Spinal cord (tissue), 9 donors: ENCODE measurements at regions not wholly inside any gene's neighbourhood (a gene's known extent, or its start where the extent isn't known, plus 50 kb on each side); places are given as distances from the start of the nearest gene placed in this dataset.

ENCODE experiments used
- DNase-seq, 6 donors: peaks; one replicate each; pipeline versions ENCODE4 v3.0.0 to v3.0.0-alpha.2; 2013 to 2015; ENCODE audit warnings: low spot score in 6 of 6, low read depth in 4 of 6
- H3K27ac ChIP-seq: one replicate; pipeline ENCODE4 v1.5.1; 2013; ENCODE audit warnings: low read depth, low read length, control low read depth
- H3K27me3 ChIP-seq: one replicate; pipeline ENCODE4 v1.6.1; 2013; ENCODE audit warnings: low read length; ENCODE audit not compliant: control insufficient read depth, insufficient read depth
- H3K36me3 ChIP-seq: one replicate; pipeline ENCODE4 v1.6.1; 2013; ENCODE audit warnings: low read length; ENCODE audit not compliant: control insufficient read depth, insufficient read depth
- H3K4me1 ChIP-seq: one replicate; pipeline ENCODE4 v1.6.1; 2013; ENCODE audit warnings: low read length; ENCODE audit not compliant: control insufficient read depth, insufficient read depth
- H3K4me3 ChIP-seq: one replicate; pipeline ENCODE4 v1.5.1; 2013; ENCODE audit warnings: low read depth, low read length, control low read depth
- H3K9me3 ChIP-seq: one replicate; pipeline ENCODE4 v1.6.1; 2013; ENCODE audit warnings: low read length; ENCODE audit not compliant: control insufficient read depth, insufficient read depth
- WGBS: methylation state at CpG from one replicate; pipeline ENCODE4 v1.1.5; 2013; ENCODE audit warnings: missing lambda C conversion rate; ENCODE audit not compliant: insufficient coverage; 5-methylcytosine and 5-hydroxymethylcytosine counted together
- donor health status: healthy.

DNA sequence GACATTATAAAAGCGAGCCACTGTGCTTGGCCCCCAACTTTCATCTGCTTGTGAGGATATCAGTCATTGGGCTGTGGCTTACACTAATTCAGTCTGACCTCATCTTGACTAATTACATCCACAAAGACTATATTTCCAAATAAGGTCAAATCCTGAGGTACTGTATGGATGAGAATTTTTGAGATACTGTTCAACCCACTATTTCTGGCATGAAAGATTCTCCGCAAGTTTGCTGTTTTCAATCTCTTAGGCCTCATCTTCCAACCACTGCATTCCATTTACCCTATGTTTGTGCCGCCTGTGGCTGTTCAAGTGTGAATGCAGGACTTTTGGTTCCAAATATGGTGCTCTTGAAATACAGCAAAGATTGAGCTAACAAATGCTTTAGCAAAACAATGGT, 400.9 kb upstream of the SGCD start:
- 80% methylated on average over 1 of the region's 3 CpGs for WGBS
- H3K36me3 ChIP-seq: no peaks in the 10 kb centered on the region
- H3K9me3 ChIP-seq: peaks cover 1% of the 10 kb centered on the region
- no peak for DNase-seq
- no peaks in the 10 kb centered on the region for H3K4me1 ChIP-seq
- no peak overlapping the region for H3K4me3 ChIP-seq
- H3K27ac ChIP-seq: no peak overlapping the region
- H3K27me3 ChIP-seq: no peaks in the 10 kb centered on the region

DNA sequence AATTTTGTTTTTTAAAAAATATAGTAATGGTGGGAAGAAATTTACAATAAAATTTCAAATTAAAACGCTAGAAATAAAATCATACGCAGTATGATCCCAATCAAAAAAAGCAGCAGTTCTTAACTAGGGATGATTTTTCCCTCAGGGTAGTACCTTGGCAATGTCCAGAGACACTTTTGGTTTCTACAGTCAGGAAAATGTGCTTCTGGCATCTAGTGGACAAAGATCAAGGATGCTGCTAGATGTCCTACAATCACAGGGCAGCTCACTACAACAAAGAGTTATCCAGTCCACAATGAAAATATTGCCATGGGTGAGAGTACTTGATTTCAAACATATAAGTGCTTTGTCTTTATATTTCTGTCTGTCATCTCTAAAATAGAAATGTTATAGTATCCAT, 400.2 kb upstream of the SGCD start:
- WGBS: no CpG with 5 or more reads among the region's 2 CpGs
- H3K4me1 ChIP-seq: no peaks in the 10 kb centered on the region
- no peak overlapping the region for H3K4me3 ChIP-seq
- H3K36me3 ChIP-seq: no peaks in the 10 kb centered on the region
- no peak for DNase-seq
- H3K27me3 ChIP-seq: no peaks in the 10 kb centered on the region
- no peak overlapping the region for H3K27ac ChIP-seq
- H3K9me3 ChIP-seq: peaks cover 3% of the 10 kb centered on the region

DNA sequence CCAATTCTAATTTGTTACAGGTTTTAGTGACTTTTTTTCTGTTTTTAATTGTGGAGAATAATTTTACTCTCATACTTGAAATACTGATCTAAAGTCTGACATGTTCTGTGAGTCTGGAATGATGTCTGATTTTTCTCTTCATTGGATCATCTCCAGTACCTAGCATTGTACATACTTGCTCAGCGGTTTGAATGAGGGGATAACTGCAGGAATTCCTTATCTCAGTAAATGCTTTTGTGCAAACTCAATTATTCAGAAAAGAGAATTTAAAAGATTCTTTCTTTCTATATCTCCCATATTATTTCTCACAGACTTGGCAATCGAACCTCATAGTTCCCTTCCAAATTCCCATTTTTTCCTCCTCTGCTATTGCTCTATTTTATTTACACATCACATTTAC, 397.9 kb upstream of the SGCD start:
- Histone ChIP-seq H3K27ac (no peak overlapping the region), H3K27me3 (no peaks in the 10 kb centered on the region), H3K4me3 (no peak overlapping the region), H3K36me3 (no peaks in the 10 kb centered on the region), H3K4me1 (no peaks in the 10 kb centered on the region), H3K9me3 (peaks cover 3% of the 10 kb centered on the region)
- DNase-seq: no peak
- 88% methylated on average over 1 of the region's 2 CpGs for WGBS

GRCh38 chr5:155934964-155935363, 392.0 kb upstream of the SGCD start:
- DNase-seq: no peak
- H3K36me3 ChIP-seq: no peaks in the 10 kb centered on the region
- peaks cover 2% of the 10 kb centered on the region for H3K9me3 ChIP-seq
- peaks cover 8% of the 10 kb centered on the region for H3K4me1 ChIP-seq
- no peak overlapping the region for H3K4me3 ChIP-seq
- WGBS: no CpG with 5 or more reads among the region's 1 CpG
- no peaks in the 10 kb centered on the region for H3K27me3 ChIP-seq
- H3K27ac ChIP-seq: no peak overlapping the region

DNA sequence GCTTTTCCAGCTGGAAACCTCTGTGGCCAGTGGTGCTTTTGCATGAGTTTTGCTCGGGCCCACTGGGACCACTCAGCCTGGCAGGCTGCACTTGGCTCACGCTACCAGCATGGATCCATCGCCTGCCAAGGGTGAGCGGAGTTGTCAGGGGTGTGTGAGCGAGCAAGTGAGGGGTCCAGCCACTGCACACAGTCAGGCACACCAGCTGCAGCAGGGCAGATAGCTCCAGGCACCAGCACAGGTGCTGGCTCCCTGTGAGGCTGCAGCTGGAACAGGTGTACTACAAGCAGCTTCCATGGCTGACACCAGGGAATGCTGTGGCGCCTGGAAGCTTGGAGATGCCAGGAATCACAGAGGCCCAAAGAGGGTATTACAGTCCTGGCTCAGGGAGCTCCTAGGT, 391.2 kb upstream of the SGCD start:
- Histone ChIP-seq H3K9me3 (peaks cover 2% of the 10 kb centered on the region), H3K4me3 (no peak overlapping the region), H3K36me3 (no peaks in the 10 kb centered on the region), H3K4me1 (peaks cover 8% of the 10 kb centered on the region), H3K27ac (no peak overlapping the region), H3K27me3 (no peaks in the 10 kb centered on the region)
- no peak for DNase-seq
- WGBS: 79% methylated on average over 6 of the region's 6 CpGs

DNA sequence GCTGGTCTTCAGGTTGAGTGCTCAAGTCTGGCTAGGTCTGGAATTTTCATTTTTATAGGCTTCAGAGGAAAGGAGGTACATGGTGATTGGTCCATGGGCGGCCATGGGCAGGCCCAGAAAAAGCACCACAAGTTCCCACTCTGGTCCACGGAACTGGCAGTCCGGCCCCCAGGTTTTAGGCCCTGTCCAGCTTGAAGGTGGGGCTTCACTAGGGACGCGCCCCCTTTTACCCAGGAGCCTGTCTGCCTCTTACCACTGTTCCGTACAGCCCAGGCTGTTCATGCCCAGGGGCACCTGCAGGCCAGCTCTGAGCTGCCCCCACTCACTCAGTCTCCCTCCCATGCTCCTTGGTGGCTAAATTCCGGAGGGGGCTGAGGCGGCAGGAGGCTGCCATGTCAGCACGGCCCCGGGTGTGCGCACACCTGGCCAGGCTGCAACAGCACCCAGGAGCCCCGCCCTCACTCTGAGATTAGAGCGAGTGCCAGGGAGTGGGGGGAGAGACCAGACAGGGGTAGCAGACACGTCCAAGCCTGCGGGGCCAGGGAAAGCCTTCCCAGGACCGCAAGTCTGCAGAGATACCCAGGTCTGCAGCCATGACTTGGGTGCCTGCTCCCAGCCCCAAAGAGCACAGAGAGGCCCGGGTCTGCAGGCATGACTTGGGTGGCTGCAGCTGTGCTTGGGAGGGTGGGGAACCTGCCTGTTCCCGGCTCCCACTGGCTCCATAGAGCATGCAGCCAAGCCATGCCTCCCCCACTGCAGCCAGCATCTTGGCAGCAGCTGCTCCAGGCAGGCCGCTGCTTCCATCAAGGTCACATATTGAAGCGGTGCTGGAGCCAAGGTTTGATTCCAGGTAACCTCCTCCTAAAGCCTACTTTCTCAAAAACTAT, 390.2 kb upstream of the SGCD start:
- Histone ChIP-seq H3K4me1 (peaks cover 8% of the 10 kb centered on the region), H3K4me3 (no peak overlapping the region), H3K36me3 (no peaks in the 10 kb centered on the region), H3K9me3 (no peaks in the 10 kb centered on the region), H3K27me3 (no peaks in the 10 kb centered on the region), H3K27ac (no peak overlapping the region)
- no peak for DNase-seq
- WGBS: 83% methylated on average over 18 of the region's 20 CpGs

- WGBS: no CpG with 5 or more reads among the region's 2 CpGs
- no peaks in the 10 kb centered on the region for H3K36me3 ChIP-seq
- no peak overlapping the region for H3K27ac ChIP-seq
- H3K27me3 ChIP-seq: no peaks in the 10 kb centered on the region
- H3K4me3 ChIP-seq: no peak overlapping the region
- no peak for DNase-seq
- H3K4me1 ChIP-seq: peaks cover 8% of the 10 kb centered on the region
- no peaks in the 10 kb centered on the region for H3K9me3 ChIP-seq
Observed at GRCh38 chr5:155938051-155938450, 388.9 kb upstream of the SGCD start.

- no peak overlapping the region for H3K4me3 ChIP-seq
- peaks cover 8% of the 10 kb centered on the region for H3K4me1 ChIP-seq
- H3K36me3 ChIP-seq: no peaks in the 10 kb centered on the region
- H3K27ac ChIP-seq: no peak overlapping the region
- DNase-seq: no peak
- no peaks in the 10 kb centered on the region for H3K27me3 ChIP-seq
- H3K9me3 ChIP-seq: no peaks in the 10 kb centered on the region
Observed at GRCh38 chr5:155941340-155941739, 385.6 kb upstream of the SGCD start.

- Histone ChIP-seq H3K4me3 (no peak overlapping the region), H3K27me3 (no peaks in the 10 kb centered on the region), H3K4me1 (no peaks in the 10 kb centered on the region), H3K36me3 (no peaks in the 10 kb centered on the region), H3K27ac (no peak overlapping the region), H3K9me3 (no peaks in the 10 kb centered on the region)
- DNase-seq: peak in 5 of 6 donors; percentile 28 to 89 (median 61)
- 33% methylated on average over 1 of the region's 2 CpGs for WGBS
Observed at GRCh38 chr5:155943516-155944407, 383.2 kb upstream of the SGCD start.
